Renal pelvis (tissue), 1 donor: ENCODE measurements at regions not wholly inside any gene's neighbourhood (a gene's known extent, or its start where the extent isn't known, plus 50 kb on each side); places are given as distances from the start of the nearest gene placed in this dataset.
"Not testable (repeated sequence)": the region's sequence is repeated elsewhere in the genome, so short reads cannot be mapped to it uniquely, and the experiment has no call there.

Experiments
- DNase-seq: peaks from one replicate; pipeline ENCODE4 v3.0.0-alpha.2; 2013

- no peak for DNase-seq
Measured at GRCh38 chr4:71081192-71081591, 87.7 kb downstream of the DCK start.

- DNase-seq = no peak
Measured at GRCh38 chr4:71093745-71094144, 100.3 kb downstream of the DCK start.

DNA sequence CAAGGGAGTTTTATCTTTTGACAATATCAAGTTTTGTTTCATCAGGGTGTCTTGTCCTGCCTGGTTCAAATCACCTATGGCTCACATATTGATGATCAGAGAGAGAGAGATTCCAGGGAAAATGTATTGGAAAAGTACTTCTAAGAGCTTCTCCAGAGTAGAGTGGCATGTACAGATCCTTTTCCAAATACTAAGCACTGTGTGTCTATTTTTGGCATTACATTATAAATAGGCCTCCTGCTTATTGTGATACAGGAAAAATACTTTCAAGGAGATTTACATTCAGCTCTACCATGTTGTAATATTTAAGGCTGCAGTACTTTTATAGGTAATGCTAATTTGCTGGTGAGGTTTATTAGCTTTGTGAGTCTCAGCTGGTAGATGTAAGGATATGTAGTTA lies 100.8 kb downstream of the DCK start:
- no peak for DNase-seq

DNA sequence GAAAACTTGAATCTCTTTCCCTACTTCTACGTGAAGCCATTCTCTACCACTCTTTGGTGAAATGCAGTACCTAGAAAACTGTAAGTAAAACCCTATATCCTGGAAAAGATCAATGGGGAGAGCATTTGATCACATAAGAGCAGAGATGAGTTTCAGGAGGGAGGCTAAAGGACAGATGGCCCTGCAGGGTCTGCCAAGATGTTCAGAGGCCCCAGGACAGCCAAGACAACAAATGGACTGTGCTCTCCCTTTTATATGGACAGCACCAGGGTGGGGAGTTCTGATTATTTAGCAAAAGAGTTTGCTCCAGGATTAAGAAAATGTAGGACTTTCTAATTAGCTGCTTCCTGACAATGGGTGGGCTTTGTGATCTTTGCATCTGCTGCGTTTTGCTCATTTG lies 101.7 kb downstream of the DCK start:
- DNase-seq = no peak

GRCh38 chr4:71095545-71095944 lies 102.1 kb downstream of the DCK start:
- DNase-seq = no peak

DNA sequence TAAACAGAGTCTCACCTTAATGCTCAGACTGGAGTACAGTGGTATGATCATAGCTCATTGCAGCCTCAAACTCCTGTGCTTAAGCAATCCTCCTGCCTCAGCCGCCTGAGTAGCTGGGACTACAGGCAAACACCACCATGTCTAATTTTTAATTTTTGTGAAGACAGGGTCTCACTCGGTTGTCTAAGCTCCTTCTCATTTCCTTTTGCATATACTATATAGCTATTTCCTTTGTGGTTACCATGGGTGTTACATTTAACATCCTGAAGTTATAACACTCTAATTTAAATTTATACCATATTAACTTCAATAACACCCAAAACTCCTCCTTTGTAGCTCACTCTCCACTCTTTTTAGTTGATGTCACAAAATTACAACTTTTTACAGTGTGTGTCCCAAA lies 114.3 kb downstream of the DCK start:
- DNase-seq = no peak

GRCh38 chr4:71110499-71110898 lies 117.0 kb downstream of the DCK start:
- DNase-seq = no peak

- DNase-seq = not testable (repeated sequence)
Measured at GRCh38 chr4:71111133-71111532, 117.7 kb downstream of the DCK start.

DNA sequence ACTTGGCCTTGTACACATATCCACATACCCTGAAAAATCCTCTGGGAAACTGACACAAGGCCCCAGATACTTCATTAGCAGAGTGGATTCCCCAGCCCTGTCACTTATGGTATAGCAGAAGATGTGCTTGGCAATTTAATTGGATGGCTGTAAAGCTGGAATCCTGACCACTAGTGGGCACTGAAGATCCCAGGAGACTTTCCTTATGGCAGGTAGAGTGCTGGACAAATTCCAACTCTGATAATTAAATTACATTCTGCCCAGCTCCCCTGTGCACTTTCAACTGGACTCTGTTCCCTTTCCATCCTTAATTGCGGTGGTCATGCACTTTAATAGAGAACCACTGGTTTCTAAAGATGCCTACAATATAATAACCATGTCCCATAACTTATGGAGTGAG lies 119.8 kb downstream of the DCK start:
- DNase-seq = no peak

- DNase-seq = no peak
Measured at GRCh38 chr4:71120831-71121524, 127.5 kb downstream of the DCK start.

GRCh38 chr4:71123951-71124350 lies 130.5 kb downstream of the DCK start:
- DNase-seq = no peak

- no peak for DNase-seq
Measured at GRCh38 chr4:71125137-71125536, 131.7 kb downstream of the DCK start.

- DNase-seq = no peak
Measured at GRCh38 chr4:71126719-71127118, 133.3 kb downstream of the DCK start.

DNA sequence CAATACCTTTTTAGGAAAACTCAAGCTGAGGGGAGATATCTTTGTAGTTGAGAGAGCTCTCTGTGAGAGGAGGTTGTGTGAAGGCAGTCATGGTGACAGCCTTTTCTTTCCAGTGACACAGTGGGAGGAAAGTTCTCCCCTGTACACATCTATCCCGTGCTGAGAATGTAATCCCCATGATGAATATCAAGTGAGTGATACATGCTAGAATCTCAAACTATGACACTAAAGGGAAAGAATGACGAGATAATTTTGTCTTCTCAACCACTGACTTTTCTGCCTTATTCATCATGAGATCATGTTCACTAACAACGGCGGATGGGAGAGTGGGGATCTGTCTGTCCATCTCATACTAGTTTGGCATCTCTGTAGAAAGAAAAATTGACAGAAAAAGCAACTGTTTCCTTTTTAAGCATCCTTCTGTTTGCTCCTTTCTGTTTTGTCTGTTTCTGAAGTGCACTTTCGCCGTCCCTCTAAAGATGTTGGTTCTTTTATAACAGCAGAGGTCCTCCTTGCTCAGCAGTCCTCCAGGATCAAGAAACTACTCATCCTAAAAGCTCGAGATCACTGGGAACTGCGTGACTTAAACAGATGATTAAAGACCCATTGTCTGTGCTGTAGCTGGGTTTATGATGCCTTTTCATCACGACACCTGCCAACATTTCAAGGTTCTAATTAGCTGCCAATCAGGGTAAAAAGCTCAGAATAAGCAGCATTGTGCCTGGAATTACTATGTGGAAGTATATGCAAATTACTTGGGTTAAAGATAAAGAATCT lies 137.6 kb downstream of the DCK start:
- no peak for DNase-seq

- no peak for DNase-seq
Measured at GRCh38 chr4:71132486-71132885, 139.0 kb downstream of the DCK start.

DNA sequence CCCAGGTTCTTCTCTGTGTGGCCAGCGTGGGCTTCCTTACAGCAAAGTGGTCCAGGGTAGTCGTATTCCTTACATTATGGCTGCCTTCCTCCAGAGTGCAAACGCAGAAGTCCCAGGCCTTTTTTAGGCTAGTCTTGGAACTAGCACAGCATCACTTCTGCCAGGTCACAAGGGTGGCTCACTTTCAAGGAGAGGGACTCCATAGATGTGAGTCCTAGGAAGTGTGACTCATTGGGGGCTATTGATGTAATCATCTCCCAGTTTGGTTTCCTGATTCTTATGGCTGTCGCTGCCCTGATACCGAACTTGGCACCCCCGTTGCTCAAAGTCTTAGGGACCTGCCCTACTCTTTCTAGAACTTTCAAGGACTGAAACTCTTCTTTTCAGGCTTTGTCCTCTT lies 140.0 kb downstream of the DCK start:
- DNase-seq = no peak

GRCh38 chr4:71136071-71136470 lies 142.6 kb downstream of the DCK start:
- DNase-seq = no peak

DNA sequence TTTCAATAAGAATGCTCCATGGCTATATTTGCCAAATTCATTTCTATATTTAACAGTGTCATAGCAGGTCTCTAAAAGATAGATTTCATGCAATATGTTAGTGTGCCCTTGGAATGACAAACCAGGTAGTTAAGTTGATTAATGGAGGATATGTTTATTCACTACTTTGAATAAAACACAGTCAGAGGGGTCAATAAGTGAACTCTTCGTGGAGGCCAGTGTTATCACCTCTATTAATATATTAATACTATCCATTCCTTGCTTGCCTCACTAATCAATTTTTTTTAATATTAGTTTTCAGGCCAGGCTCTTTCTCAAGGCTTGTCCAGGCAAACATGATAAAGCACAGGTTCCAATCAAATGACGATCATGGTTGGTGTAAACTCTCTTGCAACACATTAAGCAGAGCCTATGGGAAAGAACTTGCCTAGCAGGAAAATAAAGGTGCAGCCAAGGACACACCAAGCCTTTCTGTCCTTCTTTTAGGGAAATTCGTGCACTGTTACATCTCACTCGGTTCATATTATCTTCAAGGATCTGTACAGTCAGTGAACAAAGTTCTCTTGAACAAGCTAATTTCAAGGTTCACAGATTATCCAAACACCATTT lies 144.7 kb downstream of the DCK start:
- no peak for DNase-seq

DNA sequence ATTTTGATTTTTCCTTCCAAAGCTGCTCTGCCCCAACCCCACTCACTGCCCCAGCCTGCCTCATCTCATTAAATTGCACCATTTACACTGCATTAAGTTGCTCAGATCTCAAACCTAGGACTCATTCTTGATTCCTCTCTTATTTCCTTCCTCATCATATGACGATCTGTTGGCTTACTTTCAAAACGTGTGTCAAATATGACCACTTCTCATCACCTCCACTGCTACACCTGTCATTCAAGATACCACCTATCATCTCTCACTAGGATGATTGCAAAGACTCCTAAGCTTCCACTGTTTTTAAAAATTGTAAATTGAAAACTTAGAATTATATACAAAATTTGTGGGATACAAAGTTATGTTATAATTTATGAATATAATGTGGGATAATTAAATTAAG lies 147.1 kb downstream of the DCK start:
- DNase-seq = no peak

DNA sequence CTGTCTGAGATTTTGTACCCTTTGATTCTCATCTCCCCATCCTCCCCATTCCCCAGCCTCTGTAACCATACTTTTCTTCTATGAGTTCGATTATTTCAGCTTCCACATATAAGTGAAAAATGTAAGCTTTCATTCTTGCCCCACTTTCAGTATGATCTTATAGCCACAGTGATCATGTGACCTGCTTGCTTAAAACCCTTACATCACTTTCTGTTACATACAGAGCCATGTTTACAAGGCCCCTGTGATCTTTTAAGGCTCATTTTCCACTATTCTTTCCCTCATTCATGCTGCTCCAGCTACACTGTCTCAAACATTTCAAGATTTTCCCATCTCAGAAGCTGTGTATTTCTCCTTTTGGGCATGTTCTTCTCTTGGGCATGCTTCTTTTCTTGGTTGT lies 147.7 kb downstream of the DCK start:
- DNase-seq = no peak

DNA sequence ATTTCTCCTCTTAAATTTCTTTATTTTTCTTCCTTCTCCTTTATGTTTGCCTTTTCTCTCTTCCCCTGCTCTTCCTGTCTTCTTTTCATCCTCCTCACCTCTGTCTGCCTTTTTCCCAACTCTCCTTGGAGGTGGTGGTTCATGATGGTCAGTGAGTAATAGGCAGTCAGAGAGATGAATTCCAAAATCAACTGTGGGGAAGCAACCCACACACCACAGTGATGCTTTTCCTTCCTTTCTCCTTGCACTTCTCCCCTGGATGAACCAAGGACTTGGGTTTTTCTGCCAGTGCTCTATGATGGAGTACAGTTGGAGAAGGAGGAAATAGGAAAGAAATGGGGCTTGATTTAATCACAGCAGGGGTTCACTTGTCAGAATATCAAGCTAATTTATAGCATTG lies 153.8 kb downstream of the DCK start:
- no peak for DNase-seq

- DNase-seq = no peak
Measured at GRCh38 chr4:71148545-71148944, 155.1 kb downstream of the DCK start.

GRCh38 chr4:71151054-71151453 lies 157.6 kb downstream of the DCK start:
- DNase-seq = no peak
